ENCODE measurements at regions not wholly inside any gene's neighbourhood (a gene's known extent, or its start where the extent isn't known, plus 50 kb on each side); places are given as distances from the start of the nearest gene placed in this dataset.

- H3K9me3 ChIP-seq (ENCODE audit: low read depth, low read length, poor library complexity, severe bottlenecking) = no peaks in the 10 kb centered on the region
- no TSS peak for BruUV-seq (replicated peaks)
- ChIA-PET CTCF (no interaction called here), POLR2A (ENCODE audit: low non-redundant PET) (no interaction called here)
- H3K36me3 ChIP-seq (ENCODE audit: insufficient read depth, low read length, poor library complexity, severe bottlenecking) = no peaks in the 10 kb centered on the region
- no peak for DNase-seq (ENCODE audit: low spot score)
- intact Hi-C loops (cut with micrococcal nuclease; ENCODE audit: unreplicated experiment) = no loop called here
- no peaks in the 10 kb centered on the region for H3K4me1 ChIP-seq (ENCODE audit: insufficient read depth, low read length, poor library complexity, severe bottlenecking)
- no peak overlapping the region for H3K27ac ChIP-seq (ENCODE audit: low read depth, low read length, poor library complexity, severe bottlenecking)
- H3K27me3 ChIP-seq (replicated peaks; ENCODE audit: insufficient read depth, low read depth, low read length, poor library complexity) = peaks cover 5% of the 10 kb centered on the region
- no peak overlapping the region for H3K4me3 ChIP-seq (ENCODE audit: low read depth, low read length, poor library complexity, severe bottlenecking)
- TF ChIP-seq CTCF (conservative IDR thresholded peaks at IDR 0.05; ENCODE audit: low read depth, low read length) = no peak
- no peak for TF ChIP-seq EZH2 (IDR thresholded peaks at IDR 0.05; ENCODE audit: borderline replicate concordance, low read depth, low read length, poor library complexity, severe bottlenecking)
These were observed 101.6 kb upstream of the PLPP4 start for GRCh38 chr10:120355425-120355824.

- CTCF ChIA-PET = no interaction called here
These were observed 96.5 kb upstream of the PLPP4 start for GRCh38 chr10:120360571-120360970.

GRCh38 chr10:120365872-120366271 is 91.2 kb upstream of the PLPP4 start:
- ChIA-PET POLR2A (ENCODE audit: low non-redundant PET) (no interaction called here), CTCF (no interaction called here)
- H3K9me3 ChIP-seq (ENCODE audit: low read depth, low read length, poor library complexity, severe bottlenecking) = no peaks in the 10 kb centered on the region
- no peak for DNase-seq (ENCODE audit: low spot score)
- peaks cover 61% of the 10 kb centered on the region for H3K27me3 ChIP-seq (replicated peaks; ENCODE audit: insufficient read depth, low read depth, low read length, poor library complexity)
- no peak for TF ChIP-seq CTCF (conservative IDR thresholded peaks at IDR 0.05; ENCODE audit: low read depth, low read length)
- no peak for TF ChIP-seq EZH2 (IDR thresholded peaks at IDR 0.05; ENCODE audit: borderline replicate concordance, low read depth, low read length, poor library complexity, severe bottlenecking)
- H3K27ac ChIP-seq (ENCODE audit: low read depth, low read length, poor library complexity, severe bottlenecking) = no peak overlapping the region
- BruUV-seq (replicated peaks) = no TSS peak
- intact Hi-C loops (cut with micrococcal nuclease; ENCODE audit: unreplicated experiment) = no loop called here
- H3K4me1 ChIP-seq (ENCODE audit: insufficient read depth, low read length, poor library complexity, severe bottlenecking) = no peaks in the 10 kb centered on the region
- H3K4me3 ChIP-seq (ENCODE audit: low read depth, low read length, poor library complexity, severe bottlenecking) = no peak overlapping the region
- H3K36me3 ChIP-seq (ENCODE audit: insufficient read depth, low read length, poor library complexity, severe bottlenecking) = no peaks in the 10 kb centered on the region

More at GRCh38 chr10:120360571-120360970, 96.5 kb upstream of the PLPP4 start:
- TF ChIP-seq EZH2 (IDR thresholded peaks at IDR 0.05; ENCODE audit: borderline replicate concordance, low read depth, low read length, poor library complexity, severe bottlenecking) (no peak), CTCF (conservative IDR thresholded peaks at IDR 0.05; ENCODE audit: low read depth, low read length) (no peak)
- BruUV-seq (replicated peaks) = no TSS peak
- no peaks in the 10 kb centered on the region for H3K4me1 ChIP-seq (ENCODE audit: insufficient read depth, low read length, poor library complexity, severe bottlenecking)
- no peak overlapping the region for H3K4me3 ChIP-seq (ENCODE audit: low read depth, low read length, poor library complexity, severe bottlenecking)
- no peaks in the 10 kb centered on the region for H3K9me3 ChIP-seq (ENCODE audit: low read depth, low read length, poor library complexity, severe bottlenecking)
- DNase-seq (ENCODE audit: low spot score) = no peak
- no peaks in the 10 kb centered on the region for H3K36me3 ChIP-seq (ENCODE audit: insufficient read depth, low read length, poor library complexity, severe bottlenecking)
- H3K27ac ChIP-seq (ENCODE audit: low read depth, low read length, poor library complexity, severe bottlenecking) = no peak overlapping the region
- intact Hi-C loops (cut with micrococcal nuclease; ENCODE audit: unreplicated experiment) = no loop called here
- peaks cover 15% of the 10 kb centered on the region for H3K27me3 ChIP-seq (replicated peaks; ENCODE audit: insufficient read depth, low read depth, low read length, poor library complexity)
- POLR2A ChIA-PET (ENCODE audit: low non-redundant PET) = no interaction called here
